ENCODE measurements at regions not wholly inside any gene's neighbourhood (a gene's known extent, or its start where the extent isn't known, plus 50 kb on each side); places are given as distances from the start of the nearest gene placed in this dataset.

- H4K20me1 ChIP-seq (ENCODE audit: insufficient read depth): no peaks in the 10 kb centered on the region
- no peak overlapping the region for H3K9ac ChIP-seq (ENCODE audit: low read length)
- H3F3A ChIP-seq (ENCODE audit: insufficient read depth, low read length, poor library complexity, severe bottlenecking): no peaks in the 10 kb centered on the region
- H3K4me3 ChIP-seq (ENCODE audit: low read length): no peak overlapping the region
- peaks cover 11% of the 10 kb centered on the region for H3K36me3 ChIP-seq (ENCODE audit: insufficient read depth, low read length)
- TF ChIP-seq EZH2 (IDR thresholded peaks at IDR 0.05; ENCODE audit: borderline replicate concordance, insufficient read depth, low read length, poor library complexity, severe bottlenecking): no peak
- no peak for TF ChIP-seq SMC3 (conservative IDR thresholded peaks at IDR 0.05; ENCODE audit: poor library complexity)
- no peak for TF ChIP-seq CTCF (IDR thresholded peaks at IDR 0.05; ENCODE audit: poor library complexity, severe bottlenecking)
- no peak for TF ChIP-seq EP300 (conservative IDR thresholded peaks at IDR 0.05; ENCODE audit: poor library complexity, severe bottlenecking)
- TF ChIP-seq MXI1 (conservative IDR thresholded peaks at IDR 0.05; ENCODE audit: poor library complexity, severe bottlenecking): no peak
- no peak for TF ChIP-seq REST (IDR thresholded peaks at IDR 0.05; ENCODE audit: borderline replicate concordance)
- no peak for TF ChIP-seq TAF1 (IDR thresholded peaks at IDR 0.05; ENCODE audit: low read depth)
- no peak for TF ChIP-seq RAD21 (conservative IDR thresholded peaks at IDR 0.05)
- TF ChIP-seq POLR2AphosphoS5 (IDR thresholded peaks at IDR 0.05): no peak
- H3K79me2 ChIP-seq (replicated peaks; ENCODE audit: insufficient read depth, low read length): no peaks in the 10 kb centered on the region
- H3K27ac ChIP-seq (ENCODE audit: low read length): no peak overlapping the region
- no peak overlapping the region for H2AFZ ChIP-seq (ENCODE audit: low read depth, low read length)
- H3K4me2 ChIP-seq (ENCODE audit: low read length): no peak overlapping the region
- H3K9me3 ChIP-seq (ENCODE audit: low read length): no peaks in the 10 kb centered on the region
- H3K9me2 ChIP-seq (ENCODE audit: insufficient read depth, low read length): no peaks in the 10 kb centered on the region
- no peaks in the 10 kb centered on the region for H3K27me3 ChIP-seq (ENCODE audit: insufficient read depth, low read depth, low read length)
Measured at GRCh38 chr21:36250423-36251075, 69.4 kb upstream of the MORC3 start.

GRCh38 chr21:36254106-36254941 lies 65.7 kb upstream of the MORC3 start:
- Histone ChIP-seq H3K36me3 (ENCODE audit: insufficient read depth, low read length) (peaks cover 10% of the 10 kb centered on the region), H3K27ac (ENCODE audit: low read length) (no peak overlapping the region), H3K9me2 (ENCODE audit: insufficient read depth, low read length) (no peaks in the 10 kb centered on the region), H3K9ac (ENCODE audit: low read length) (no peak overlapping the region), H4K20me1 (ENCODE audit: insufficient read depth) (no peaks in the 10 kb centered on the region), H2AFZ (ENCODE audit: low read depth, low read length) (no peak overlapping the region), H3K4me2 (ENCODE audit: low read length) (no peak overlapping the region), H3K4me3 (ENCODE audit: low read length) (no peak overlapping the region), H3K9me3 (ENCODE audit: low read length) (no peaks in the 10 kb centered on the region), H3K79me2 (replicated peaks; ENCODE audit: insufficient read depth, low read length) (no peaks in the 10 kb centered on the region), H3K27me3 (ENCODE audit: insufficient read depth, low read depth, low read length) (no peaks in the 10 kb centered on the region), H3F3A (ENCODE audit: insufficient read depth, low read length, poor library complexity, severe bottlenecking) (no peaks in the 10 kb centered on the region)
- TF ChIP-seq TAF1 (IDR thresholded peaks at IDR 0.05; ENCODE audit: low read depth) (no peak), CTCF (IDR thresholded peaks at IDR 0.05; ENCODE audit: poor library complexity, severe bottlenecking) (no peak), EZH2 (IDR thresholded peaks at IDR 0.05; ENCODE audit: borderline replicate concordance, insufficient read depth, low read length, poor library complexity, severe bottlenecking) (no peak), RAD21 (conservative IDR thresholded peaks at IDR 0.05) (no peak), REST (IDR thresholded peaks at IDR 0.05; ENCODE audit: borderline replicate concordance) (no peak), POLR2AphosphoS5 (IDR thresholded peaks at IDR 0.05) (no peak), EP300 (conservative IDR thresholded peaks at IDR 0.05; ENCODE audit: poor library complexity, severe bottlenecking) (no peak), SMC3 (conservative IDR thresholded peaks at IDR 0.05; ENCODE audit: poor library complexity) (no peak), MXI1 (conservative IDR thresholded peaks at IDR 0.05; ENCODE audit: poor library complexity, severe bottlenecking) (no peak)

Measured in neural cell (in vitro differentiated cells).